HG02759 (cell line): ENCODE measurements at regions not wholly inside any gene's neighbourhood (a gene's known extent, or its start where the extent isn't known, plus 50 kb on each side); places are given as distances from the start of the nearest gene placed in this dataset.
"Not testable (repeated sequence)": the region's sequence is repeated elsewhere in the genome, so short reads cannot be mapped to it uniquely, and the experiment has no call there.

ENCODE experiments used
- ATAC-seq: cut with Tn5 transposase; IDR thresholded peaks from one replicate; pipeline ENCODE4 v1.9.1; 2021; ENCODE audit warnings: mild to moderate bottlenecking, moderate library complexity; ENCODE audit not compliant: unreplicated experiment

DNA sequence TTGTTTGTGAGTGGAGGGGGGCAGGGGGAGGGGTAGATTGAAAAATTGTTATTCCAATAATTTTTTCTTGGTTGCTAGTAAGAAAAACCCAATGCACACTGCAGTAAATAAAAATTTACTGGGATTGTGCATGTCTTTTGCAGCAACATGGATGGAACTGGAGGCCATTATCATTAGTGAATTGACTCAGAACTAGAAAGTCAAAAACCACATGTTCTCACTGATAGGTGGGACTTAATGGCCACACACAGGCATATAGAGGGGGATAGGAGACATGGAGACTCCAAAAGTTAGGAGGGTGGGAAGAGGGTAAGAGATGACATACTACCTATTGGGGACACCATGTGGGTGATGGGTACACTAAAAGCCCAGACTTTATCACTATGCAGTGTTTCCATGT, 67.2 kb downstream of the BUB3 start:
- ATAC-seq: no peak

DNA sequence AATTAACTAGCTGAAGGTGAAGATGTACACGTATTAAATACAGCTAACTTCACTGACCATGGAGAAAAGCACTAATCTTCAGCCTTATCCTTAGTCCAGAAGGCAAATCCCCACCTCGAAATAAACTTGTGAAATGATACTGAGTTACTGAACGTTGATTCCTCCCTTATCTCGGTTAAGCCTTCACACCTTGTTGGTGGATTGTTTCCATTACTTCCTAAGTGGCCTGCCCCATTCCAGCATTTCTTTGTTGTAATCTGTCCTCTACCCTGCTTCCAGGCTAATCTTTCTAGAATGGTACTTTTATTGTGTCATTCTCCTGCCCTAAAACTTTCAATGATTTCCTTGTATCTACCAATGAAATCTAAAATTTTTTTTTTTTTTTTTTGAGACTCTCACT, 68.6 kb downstream of the BUB3 start:
- no peak for ATAC-seq

DNA sequence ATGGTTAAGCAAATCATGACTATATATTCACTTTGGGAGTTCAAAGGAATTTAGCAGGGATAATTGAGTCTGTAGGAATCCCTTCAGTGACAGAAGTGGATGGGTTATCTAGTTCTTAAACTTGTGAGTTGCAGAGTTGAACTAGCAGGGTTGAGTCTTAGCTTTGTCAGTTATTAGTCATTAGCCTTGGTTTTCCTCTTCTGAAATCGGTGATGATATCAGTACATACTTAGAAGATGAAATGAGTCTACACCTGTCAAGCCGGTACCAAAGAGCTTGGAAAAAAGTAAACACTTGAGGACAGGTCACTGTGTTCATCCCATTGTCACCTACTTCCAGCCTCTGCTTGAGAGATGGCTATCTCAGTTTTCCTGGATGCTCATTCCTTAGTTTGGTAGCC, 73.5 kb downstream of the BUB3 start:
- no peak for ATAC-seq

DNA sequence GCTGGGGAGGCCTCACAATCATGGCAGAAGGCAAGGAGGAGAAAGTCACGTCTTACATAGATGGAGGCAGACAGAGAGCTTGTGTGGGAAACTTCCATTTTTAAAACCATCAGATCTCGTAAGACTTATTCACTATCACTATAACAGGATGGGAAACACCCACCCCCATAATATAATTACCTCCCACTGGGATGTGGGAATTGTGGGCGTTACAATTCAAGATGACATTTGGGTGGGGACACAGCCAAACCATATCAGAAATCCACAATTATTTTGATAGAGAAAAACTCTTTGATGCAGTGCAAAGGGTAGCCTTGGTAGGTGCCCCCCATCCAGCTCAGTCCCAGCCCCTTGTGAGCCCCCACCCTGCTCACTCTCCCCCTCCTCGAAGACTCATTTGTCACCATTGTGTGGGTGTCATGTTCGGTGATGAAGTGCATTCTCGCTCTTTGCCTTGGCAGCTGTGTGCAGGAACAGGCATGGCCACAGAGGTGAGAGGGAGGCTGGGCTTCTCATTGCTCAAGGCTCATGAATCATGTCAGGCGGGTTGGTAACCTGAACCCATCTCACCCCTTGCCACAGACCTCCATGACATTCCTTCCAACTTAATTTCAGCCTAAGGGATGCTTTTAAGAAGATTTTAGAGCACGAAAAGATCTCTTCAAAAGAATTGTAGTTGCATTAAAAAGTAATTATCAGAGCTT, 75.9 kb downstream of the BUB3 start:
- no peak for ATAC-seq

DNA sequence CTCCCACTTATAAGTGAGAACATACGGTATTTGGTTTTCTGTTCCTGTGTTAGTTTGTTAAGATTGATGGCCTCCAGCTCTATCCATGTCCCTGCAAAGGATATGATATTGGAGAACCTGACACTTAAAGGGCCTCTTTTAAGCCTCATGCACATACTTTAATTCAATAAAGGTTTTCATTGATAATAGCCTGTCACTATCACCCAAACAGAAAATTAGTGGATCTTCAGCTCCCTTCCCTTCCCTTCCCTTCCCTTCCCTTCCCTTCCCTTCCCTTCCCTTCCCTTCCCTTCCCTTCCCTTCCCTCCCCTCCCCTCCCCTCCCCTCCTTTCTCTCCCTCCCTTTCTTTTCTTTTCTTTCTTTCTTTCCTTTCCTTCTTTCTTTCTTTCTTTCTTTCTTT, 78.7 kb downstream of the BUB3 start:
- not testable (repeated sequence) for ATAC-seq

DNA sequence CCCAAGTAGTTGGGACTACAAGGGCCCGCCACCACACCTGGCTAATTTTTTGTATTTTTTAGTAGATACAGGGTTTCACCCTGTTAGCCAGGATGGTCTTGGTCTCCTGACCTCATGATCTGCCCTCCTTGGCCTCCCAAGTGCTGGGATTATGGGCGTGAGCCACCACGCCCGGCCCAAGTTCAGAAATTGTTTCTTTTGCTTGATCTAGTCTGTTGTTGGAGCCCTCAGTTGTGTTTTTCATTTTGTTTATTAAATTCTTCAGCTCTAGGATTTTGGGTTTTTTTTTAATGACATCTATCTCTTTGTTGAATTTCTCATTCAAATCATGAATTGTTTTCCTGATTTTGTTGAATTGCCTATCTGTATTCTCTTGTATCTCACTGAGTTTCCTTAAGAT, 80.8 kb downstream of the BUB3 start:
- ATAC-seq: not testable (repeated sequence)

DNA sequence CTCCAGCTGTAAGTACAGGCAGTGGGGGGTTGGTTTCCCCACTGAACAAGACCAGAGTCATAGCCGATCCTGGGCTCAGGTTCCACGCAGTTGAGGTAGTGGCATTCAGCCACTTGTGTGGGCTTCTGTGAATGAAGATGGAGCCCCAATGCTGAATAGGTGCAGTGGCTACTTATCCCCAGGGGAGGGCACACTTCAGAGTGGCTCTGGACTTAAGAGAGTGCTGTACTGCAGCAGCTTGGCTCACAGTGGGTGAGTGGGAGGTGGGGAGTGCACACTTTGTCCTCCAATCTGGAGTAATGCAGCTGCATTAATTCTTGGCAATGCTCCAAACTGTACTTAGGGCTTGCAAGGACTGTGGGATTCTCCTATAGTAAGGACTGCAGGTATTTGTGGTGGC, 81.9 kb downstream of the BUB3 start:
- no peak for ATAC-seq

DNA sequence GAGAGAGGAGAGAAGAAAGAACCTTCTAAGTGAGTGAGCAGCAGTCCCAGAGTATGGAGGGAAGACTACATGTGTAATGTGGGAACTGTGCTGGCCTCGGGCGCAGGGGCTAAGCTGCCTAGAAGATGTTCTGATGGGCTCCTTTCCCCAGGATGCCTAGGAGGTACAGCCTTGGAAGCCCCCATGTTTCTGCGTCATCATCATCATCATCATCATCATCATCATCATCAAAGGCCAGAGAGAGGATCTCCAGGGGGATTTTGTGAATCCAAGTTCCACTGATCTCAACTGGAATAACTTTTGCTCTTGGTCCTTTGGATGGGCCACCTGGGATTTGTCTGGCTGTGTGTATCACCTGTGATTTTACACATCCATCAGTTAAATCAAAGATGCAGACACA, 86.0 kb downstream of the BUB3 start:
- ATAC-seq: no peak

DNA sequence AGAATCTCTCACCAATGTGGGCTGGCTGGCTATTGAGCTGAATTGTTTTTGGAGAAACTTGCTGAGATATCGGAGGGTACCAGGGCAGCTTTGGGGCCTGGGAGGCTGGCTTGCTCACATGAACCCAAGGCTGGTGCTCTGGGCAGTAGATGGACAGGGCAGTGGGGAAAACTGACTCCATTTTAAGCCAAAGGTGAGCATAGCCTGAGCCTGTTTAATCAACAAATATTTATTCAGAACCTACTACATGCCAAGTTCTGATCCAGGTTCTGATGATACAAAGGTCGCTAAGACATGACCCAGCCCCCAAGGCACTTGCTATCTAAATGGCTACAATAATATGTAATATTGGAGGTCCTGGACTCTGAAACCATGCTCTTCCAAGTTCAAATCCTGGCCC, 86.6 kb downstream of the BUB3 start:
- no peak for ATAC-seq

DNA sequence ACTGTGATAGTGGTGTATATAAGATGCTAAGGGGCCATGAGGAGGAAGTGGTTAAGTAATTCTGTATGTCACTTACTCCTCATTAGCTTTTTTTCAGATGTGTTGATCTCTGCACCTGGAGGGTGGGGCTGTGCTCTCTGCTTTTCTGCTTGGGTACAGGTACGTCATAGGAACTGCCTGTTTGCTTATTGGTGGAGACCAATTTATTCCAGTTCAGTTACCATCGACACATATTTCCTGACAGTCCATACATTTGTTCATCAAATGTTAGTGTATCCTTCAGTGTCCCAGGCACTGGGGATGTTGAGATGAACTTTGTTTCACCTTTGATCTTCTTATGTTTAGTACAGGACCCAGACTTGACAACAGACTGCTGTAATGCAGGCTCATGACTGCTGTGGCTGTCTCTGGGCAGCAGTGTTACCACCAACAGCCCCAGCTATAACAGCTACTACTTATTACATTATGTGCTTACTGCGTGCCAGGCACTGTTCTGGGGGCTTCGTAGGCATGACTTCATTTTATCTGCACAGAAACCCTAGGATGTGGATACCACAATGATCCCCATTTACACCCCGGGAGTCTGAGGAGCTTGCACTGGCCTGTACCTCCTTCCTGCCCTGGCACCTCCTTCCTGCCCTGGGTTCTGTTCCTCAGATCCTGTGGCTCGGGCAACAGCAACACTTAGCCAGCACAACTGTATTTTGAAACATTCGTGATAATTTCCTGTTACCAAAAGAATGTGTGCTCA, 87.4 kb downstream of the BUB3 start:
- peak; percentile 59 for ATAC-seq

DNA sequence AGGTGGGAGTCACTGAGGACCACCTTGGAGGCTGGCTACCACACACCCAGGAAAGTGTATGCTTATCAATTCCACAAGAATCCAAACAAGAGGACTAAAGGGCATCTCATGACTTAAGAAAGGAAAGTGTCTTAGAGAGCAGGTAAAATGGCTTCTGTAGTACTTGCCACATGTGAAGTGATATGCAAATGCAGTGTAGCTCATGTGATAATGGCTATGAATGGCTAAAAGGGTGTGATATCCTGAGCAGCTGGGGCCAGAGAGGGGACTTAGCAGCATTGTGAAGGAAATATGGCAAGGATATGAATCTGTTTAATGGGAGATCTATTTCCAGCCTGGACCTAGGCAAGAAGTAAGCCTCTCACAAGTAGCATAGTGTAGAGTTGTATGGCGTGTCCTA, 90.5 kb downstream of the BUB3 start:
- no peak for ATAC-seq

DNA sequence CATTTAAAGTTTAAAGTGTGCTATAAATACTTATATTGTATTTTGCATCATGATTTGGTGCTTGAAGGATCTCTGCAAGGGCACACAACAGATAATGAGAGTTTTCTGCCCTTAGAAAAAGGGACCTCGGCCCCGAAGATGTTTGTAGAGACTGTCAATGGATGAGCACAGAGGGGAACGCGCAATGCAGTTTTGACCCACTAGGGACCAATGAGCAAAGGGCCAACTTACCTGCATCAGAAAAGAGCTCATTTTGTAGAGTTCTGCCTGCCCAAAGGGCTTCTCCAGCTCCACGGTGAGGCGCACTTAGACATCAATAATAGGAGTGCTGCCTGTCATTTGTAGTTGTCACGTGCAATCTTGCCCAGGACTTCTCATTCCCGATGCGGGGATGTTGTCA, 91.1 kb downstream of the BUB3 start:
- ATAC-seq: no peak

DNA sequence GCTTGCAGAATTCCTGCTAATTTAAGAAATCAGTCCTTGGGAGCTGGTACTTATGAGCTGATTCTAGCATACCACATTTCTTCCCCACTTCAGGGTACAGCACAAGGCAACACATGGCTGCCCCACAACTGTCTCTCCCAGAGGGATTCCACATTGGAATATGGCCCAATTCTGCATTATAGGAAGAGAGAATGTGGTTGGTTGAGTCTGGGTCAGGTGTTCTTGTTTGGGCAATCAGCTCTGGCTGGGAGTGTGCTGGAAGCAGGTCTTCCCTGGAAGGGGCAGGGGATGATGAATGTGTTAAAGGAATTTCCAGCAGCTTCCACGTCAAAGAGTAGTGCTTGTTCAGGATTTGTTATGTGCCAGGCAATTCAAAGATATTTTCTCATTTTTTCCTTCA, 95.7 kb downstream of the BUB3 start:
- ATAC-seq: no peak

DNA sequence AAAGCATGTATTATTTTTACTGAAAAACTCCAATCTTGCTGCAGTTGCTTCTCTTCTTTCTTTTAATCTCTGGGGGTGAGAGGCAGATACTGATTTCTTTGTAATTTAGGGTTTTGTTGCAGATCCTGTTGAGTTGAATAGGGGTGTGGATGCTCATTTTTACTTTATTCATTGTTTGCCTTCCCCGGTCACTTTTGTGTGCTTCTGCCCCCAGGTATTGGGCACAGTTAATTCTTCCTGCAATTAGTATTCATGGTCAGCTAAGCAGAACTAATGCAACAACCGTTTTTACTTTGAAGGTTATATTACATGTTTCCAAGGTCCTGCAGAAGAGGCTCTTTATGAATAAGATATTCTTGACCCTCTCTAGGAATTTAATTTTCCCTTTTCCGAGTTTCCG, 96.4 kb downstream of the BUB3 start:
- ATAC-seq: no peak

DNA sequence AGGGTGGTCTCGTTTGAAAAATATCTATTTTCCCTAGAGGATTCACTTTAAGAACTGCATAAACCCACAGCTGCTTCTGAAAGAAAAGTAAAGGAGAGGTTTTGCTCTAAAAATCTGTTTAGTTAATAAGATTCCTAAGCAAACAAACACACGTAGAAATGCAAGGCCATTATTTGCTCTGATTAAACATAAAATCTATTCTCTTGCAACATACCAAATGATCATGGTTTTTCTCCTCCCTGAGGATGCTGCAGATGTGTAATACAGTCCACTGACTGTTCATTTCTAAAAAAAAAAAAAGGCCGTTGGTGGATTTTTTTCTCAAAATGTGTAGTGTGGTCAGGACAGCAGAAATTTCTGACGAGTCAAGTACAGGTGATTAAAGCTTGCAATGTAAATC, 98.6 kb downstream of the BUB3 start:
- ATAC-seq: no peak

DNA sequence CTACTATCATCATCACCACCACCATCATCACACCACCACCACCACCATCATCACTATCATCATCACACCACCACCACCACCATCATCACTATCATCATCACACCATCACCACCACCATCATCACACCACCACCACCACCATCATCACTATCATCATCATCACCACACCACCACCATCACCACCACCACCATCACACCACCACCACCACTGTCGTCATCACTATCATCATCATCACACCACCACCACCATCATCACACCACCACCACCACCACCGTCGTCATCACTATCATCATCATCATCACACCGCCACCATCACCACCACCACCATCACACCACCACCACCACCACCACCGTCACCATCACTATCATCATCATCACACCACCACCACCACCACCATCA, 100.1 kb downstream of the BUB3 start:
- ATAC-seq: not testable (repeated sequence)

DNA sequence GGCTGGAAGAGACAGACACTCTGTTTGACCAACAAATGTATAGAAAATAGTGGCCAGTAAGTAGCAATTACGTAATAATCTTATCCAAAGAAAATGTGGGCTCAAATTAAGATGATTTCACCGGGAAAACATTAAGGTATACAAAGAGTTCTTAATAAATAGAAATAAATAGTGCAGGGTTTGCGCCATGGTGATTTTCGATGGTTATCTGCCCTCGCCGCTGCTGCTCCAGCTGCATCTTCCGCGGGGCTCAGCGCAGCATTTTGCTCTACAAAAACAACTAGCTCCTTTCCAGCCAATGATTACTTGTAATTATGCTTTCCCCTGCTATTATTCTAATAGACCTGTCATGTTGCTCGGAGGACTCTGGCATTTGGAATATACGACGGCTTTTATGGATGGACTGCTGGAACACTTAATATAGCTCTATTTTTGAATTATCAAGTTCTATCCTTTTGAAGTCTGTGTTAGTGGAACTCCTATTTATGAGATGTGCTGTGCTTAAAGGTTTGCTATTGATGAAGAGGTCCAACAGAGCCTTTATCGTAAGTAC, 103.8 kb downstream of the BUB3 start:
- no peak for ATAC-seq

DNA sequence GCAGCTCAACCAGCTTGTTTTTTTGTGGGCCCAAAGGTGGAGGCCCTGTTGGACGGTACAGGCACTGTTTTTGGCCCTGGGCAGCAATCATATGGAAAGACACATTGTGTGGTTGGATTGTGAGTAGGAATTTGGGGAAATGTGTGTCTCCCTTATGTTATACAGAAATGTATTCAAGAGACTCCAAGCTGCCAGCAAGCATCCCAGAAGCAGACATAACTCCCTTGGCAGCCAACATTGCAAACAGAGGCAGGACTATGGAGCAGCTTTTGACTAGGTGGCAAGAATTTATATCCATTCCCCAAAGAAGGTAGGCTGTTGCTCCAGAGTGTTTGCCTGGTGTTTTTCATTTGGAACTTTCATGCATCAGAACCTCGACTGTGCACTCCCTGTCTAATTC, 104.9 kb downstream of the BUB3 start:
- ATAC-seq: no peak

DNA sequence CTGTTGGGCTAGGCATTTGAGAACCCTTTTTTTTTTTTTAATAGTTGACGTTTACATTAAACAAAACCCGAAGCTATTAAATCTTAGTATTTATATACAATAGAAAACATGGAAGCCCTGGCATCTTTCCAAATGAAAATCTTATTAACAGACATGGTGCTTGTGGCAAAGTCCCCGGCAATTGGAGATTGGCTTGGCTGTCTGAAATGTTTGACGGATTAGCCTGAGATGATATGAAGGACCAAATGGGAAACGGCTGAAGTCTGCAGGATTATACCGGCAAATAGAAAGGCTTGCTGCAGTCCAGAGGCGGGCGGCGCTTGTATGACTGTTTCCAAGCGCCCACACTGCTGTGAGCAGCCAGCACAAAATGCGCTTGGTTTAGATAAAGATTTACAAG, 105.6 kb downstream of the BUB3 start:
- no peak for ATAC-seq

DNA sequence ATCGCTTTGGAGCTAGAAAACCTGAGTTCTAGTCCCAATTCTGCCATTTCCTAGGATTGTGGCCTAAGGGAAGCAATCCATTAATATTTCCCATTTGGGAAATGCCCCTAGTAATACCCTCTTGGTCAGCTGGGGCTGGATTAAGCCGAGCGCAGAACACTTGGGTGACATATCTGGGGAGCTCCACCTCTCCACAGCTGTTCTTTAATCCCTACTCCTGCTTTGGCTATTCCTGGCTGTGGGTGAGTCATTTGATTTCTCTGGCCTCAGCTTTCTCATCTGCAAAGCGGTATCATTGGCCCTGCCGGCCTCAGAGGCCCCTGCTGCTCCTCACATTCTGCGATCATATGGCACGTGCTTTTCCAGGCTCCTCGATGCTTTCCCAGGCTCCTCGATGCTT, 108.3 kb downstream of the BUB3 start:
- ATAC-seq: no peak

DNA sequence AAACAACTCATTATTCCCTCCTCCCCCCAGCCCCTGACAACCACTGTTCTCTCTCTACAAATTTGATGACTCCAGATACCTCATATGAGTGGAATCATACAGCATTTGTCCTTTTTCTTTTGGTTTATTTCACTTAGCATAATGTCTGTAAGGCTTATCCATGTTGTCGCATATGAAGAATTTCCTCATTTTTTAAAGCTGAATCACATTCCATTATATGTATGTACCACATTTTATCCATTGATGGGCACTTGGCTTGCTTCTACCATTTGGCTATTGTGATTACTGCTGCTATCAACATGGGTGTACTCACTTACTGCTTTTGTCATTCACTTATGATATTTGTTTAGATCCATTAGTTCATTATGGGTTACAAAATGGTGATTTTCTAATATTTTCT, 112.8 kb downstream of the BUB3 start:
- ATAC-seq: no peak

DNA sequence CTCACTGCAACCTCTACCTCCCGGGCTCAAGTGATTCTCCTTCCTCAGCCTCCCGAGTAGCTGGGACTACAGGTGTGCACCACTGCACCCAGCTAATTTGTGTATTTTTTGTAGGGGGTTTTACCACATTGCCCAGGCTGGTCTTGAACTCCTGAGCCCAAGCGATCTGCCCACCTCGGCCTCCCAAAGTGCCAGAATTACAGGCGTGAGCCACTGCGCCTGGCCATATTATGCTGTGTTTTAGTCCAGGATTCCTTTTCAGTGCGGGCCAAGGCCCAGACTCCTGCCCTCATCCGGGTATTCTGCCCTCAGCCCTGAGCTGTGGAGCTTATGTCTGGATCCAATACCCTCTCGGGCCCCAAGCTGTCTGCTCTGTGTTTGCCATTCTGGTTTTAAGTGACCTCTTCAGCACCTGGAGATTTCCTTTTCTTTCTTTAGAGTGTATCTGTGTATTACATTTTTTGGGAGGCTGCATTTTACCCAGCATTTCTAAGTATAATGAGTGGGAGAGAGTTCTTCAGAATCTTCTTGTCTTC, 114.9 kb downstream of the BUB3 start:
- no peak for ATAC-seq
